ENCODE measurements at regions not wholly inside any gene's neighbourhood (a gene's known extent, or its start where the extent isn't known, plus 50 kb on each side); places are given as distances from the start of the nearest gene placed in this dataset.

DNA sequence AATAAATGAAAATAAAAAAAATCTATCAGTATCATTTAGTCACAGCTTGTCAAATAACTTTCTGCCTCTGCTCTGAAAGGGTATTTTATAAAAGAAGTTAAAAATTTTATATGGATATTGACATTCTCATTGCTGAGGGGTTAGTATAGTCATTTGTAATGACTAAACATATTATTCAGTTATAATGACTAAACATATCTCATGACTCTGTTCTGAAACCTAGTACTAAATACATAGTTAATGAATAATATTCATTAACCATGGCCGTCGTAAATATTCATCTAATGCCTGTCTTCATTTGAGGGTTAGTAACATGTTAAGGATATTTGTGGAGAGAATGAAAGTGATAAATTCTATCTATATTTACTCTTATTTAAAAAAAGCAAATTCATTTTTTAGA lies 69.1 kb upstream of the MAP4K3 start:
- TF ChIP-seq CTCF (IDR thresholded peaks at IDR 0.05) (no peak), POLR2AphosphoS5 (IDR thresholded peaks at IDR 0.05; ENCODE audit: low read depth, low read length) (no peak), SIN3A (IDR thresholded peaks at IDR 0.05; ENCODE audit: borderline replicate concordance, insufficient read depth, low read depth, low read length) (no peak), REST (IDR thresholded peaks at IDR 0.05; ENCODE audit: insufficient read depth in 1 of 2, low read depth in 2 of 2, low read length in 1 of 2) (no peak), TCF7L2 (IDR thresholded peaks at IDR 0.05; ENCODE audit: low read depth, low read length) (no peak)

Measured in Panc1 (cell line).